ENCODE measurements at regions not wholly inside any gene's neighbourhood (a gene's known extent, or its start where the extent isn't known, plus 50 kb on each side); places are given as distances from the start of the nearest gene placed in this dataset.

DNA sequence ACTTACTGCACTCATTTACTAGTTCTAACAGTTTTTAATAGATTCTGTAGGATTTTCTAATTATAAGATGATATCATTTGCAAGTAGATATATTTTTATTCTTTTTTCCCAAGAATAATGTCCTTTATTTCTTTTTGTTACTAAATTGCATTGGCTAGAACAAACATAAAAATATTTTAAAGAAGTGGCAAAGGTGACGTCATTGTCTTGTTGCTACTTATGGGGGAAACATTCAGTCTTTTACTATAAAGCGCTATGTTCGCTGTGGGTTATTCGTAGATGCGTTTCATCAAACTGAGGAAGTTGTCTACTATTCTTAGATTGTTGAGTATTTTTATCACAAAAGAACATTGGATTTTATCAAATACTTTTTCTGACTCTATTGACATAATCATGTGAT is 765.2 kb upstream of the POU3F3 start:
- intact Hi-C loops (cut with micrococcal nuclease) = no loop called here

DNA sequence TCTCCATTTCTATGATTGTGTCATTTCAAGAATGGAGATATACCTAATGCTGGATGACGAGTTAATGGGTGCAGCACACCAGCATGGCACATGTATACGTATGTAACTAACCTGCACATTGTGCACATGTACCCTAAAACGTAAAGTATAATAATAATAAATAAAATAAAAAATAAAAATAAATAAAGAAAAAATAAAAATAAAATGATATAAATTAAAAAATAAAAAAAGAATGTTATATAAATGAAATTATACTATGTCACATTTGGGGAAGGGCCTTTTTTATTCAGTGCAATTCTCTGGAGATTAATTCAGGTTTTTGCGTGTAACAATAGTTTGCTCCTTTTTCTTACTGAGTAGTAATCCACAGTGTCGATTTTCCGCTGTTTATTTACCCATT is 763.5 kb upstream of the POU3F3 start:
- DNase-seq (no peak), ATAC-seq (no peak)
- intact Hi-C loops (cut with micrococcal nuclease) = no loop called here

More for the DNA sequence above, 765.2 kb upstream of the POU3F3 start:
- no peak for DNase-seq
- ATAC-seq = no peak

DNA sequence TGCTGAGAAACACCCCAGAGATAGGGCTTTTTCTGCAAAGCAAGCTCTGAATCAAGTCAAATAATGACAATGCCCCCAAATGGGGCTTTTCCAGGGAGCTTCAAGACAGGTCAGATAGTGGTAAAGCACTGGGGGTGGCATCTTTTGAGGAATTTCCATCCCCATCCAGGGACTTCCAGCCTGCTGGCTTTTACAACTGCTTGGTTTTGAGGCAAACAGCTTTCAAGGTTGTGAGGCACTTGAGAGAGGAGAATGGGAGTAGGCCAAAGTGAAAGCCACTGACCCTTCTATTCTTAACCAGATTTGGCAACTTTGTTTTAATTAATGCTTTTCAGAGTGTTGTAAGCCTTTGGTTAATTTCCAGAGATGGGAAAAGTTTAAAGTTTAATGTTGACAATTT is 762.0 kb upstream of the POU3F3 start:
- DNase-seq (no peak), ATAC-seq (no peak)
- intact Hi-C loops (cut with micrococcal nuclease) = no loop called here

DNA sequence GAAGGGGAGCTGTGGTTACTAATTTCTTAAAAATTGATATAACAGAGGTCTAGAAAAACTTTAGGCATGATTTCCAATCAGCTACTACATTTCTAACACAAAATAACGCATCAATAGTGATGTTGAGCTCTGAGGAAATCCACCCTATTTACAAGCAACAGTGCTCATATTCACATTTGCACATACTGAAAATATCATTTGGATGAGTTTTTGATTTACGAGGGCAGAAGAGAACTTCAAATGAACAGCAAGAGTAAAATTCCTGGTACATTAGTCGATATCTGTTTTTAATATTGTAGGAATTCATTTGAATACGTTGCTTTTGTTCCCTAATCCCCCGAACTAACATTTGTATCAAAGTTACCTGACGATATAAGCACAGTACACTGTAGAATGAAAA is 761.0 kb upstream of the POU3F3 start:
- intact Hi-C loops (cut with micrococcal nuclease) = no loop called here
- ATAC-seq (no peak), DNase-seq (no peak)

DNA sequence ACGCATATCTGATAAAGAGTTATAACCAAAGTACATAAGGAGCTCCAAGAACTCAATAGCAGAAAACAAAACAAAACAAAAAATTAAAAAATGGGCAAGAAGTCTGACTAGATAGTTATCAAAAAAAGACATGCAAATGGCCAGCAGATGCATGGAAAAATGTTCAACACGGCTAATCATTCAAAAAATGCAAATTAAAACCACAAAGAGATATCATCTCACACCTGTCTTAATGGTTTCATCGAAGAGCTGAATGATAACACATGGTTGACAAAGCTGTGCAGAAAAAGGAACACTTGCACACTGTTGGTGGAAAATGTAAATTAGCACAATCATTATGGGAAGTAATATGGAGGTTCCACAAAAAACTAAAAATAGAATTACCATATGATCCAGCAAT is 751.3 kb upstream of the POU3F3 start:
- DNase-seq (no peak), ATAC-seq (no peak)
- intact Hi-C loops (cut with micrococcal nuclease) = no loop called here

DNA sequence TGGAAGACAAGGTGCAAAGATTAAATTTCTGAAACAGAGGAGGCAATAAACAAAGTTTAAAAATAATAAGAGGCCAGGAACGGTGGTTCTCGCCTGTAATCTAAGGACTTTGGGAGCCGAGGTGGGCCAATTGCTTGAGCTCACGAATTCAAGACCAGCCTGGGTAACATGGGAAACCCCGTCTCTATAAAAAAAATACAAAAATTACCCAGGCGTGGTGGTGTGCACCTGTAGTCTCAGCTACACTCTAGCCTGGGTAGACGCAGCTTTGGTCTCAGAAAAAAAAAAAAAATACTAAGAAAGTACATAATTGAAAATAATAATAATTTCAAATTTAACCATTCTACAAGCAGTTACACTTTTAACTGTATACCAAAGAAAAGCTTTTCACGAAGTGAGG is 744.6 kb upstream of the POU3F3 start:
- DNase-seq (no peak), ATAC-seq (no peak)
- intact Hi-C loops (cut with micrococcal nuclease) = no loop called here

DNA sequence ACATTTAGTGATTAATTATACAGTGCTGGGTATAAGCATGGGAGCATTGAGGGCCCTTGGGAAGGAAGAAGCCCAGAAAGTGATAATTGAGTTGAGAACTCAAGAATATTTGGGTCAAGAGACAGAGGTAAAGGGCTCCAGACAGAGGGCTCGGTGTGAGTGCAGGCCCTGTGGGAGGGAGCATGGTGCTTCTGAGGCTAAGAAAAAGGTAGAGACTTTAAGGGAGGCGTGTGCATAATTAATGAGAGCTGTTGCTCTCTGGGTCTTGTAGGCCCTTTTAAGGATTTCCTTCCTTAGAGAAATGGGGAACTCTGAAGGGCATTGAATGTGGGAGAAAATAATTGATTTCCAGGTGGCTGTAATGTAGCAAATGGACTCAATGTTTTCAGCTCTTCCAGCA is 735.0 kb upstream of the POU3F3 start:
- DNase-seq (no peak), ATAC-seq (no peak)
- intact Hi-C loops (cut with micrococcal nuclease) = no loop called here

DNA sequence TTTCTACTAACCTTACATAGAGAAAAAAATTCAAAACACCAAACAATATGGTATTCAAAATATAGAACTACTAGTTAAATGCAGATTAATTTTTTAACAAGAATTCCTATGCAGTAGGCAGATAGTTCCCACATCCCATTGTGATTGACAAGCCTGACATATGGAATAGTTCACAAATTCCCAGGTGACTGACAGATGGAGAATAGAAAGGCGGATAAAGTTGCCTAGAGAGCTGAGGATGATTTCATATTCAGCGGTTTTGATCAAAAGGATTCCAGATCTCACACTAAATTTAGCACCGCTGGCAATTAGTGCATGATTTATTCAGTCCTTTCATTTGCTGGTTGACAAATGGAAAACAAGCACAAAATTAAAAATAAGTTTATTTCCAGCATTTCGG is 733.7 kb upstream of the POU3F3 start:
- intact Hi-C loops (cut with micrococcal nuclease) = no loop called here
- DNase-seq (no peak), ATAC-seq (no peak)

DNA sequence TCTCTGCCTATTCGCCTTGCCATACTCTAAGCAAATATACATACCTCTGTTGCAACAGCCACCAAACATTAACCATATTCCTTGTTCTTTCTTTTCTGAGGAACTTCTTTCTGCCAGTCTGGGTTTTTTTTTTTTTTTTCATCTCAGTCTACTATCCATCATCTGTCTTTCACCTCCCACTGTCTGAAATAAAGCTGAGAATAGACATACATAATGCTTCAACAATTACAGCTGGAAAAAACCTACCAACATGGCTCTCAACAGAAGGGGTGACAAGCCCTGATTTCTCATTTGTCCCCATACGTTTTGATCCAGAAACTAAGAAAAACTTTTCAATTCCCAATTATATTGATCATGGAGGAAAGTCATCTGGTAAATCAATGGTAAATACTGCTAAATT is 728.8 kb upstream of the POU3F3 start:
- ATAC-seq (no peak), DNase-seq (no peak)
- intact Hi-C loops (cut with micrococcal nuclease) = no loop called here

DNA sequence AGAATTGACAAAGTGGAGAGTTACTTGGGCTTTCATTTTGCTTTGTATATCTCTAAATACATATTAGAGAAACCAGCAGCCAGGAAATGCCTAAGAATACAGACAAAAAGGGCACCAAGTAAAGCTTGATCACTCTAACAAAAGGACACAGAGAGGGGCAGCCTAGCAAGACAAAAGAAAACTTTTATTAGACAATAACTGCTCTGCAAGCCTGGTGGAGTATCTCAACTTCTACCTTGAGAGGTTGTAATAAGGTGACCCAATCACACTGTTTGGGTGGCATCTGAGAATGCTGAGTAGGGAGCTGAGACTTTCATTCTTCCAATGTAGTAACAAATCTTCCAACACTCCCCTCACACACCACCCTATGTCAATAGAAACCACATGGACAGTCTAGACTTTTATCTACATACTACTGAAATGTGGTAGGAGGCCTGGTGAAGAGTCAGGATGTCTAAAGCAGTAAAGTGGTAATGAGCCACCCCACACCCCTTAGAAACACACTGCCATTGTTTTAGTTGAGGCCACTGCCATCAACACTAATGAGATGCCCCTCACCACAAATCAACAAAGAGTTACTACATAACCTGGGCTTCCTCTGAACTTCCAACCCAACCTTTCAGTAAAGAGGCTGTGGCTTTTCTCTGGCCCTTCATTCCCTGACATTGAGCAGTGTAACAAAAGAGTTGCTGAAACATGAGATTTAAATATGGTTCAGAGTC is 726.7 kb upstream of the POU3F3 start:
- ATAC-seq (no peak), DNase-seq (no peak)
- intact Hi-C loops (cut with micrococcal nuclease) = no loop called here

DNA sequence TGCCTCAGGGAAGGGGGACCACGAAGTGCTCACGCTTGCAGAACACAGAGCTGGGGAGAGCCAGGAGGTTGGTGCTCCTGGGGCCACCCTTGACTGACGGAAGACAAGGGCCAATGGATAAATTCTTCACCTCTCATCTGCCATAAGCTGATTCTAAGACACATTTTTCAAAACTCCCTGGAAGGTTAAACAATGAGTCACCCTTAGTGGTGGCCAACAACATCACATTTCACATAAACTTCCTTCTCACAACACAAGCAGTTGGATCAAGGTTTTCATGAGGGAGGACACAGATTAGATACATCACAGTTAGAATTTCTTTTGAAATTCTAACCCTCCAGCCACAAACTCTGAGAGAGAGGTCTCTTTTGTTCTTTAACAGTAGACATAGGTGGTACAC is 713.6 kb upstream of the POU3F3 start:
- intact Hi-C loops (cut with micrococcal nuclease) = no loop called here
- ATAC-seq = no peak

DNA sequence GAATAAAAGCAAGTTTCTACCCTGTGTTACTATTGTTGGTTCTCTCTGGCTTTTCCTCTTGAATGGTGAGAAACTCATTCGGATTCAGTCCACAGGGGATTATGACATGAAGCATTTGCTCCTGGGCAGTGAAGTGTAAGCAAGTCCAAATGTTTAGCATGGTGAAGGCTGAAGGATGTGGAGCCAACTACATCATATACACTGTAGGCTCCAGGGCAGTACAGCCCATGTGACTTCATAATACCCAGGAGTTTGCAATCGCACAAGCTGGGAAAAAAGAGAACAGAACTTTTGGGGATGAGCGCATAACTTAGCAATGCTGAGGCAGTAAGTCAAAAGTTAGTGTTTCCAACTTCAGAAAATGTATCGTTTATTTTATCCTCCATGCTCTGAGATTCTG is 695.7 kb upstream of the POU3F3 start:
- ATAC-seq (no peak), DNase-seq (no peak)
- intact Hi-C loops (cut with micrococcal nuclease) = no loop called here

More for the DNA sequence above, 713.6 kb upstream of the POU3F3 start:
- DNase-seq = no peak

DNA sequence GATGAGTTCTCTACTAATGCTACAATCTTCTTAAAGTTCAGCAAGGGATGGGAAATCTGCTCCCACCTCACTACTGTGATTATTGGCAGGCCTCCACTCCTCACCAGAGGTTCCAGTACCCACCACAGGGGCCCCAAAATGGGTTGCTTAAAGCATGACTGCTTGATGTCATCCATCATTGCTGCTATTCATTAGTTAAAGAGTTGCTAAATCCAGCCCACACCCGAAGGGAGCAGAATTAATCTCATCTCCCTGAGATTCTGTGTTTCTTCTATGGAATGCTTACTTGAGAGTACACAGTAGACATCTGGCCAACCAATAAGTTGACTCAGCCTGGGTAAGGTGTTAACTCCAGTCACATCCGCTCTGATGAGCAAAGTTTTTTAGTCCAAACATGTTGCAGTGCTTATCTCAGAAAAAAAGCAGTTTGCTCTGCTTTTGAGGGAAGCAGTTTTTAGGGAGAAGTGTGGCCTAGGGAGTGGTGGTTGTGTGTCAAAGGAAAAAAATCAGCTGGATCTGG is 690.2 kb upstream of the POU3F3 start:
- no peak for DNase-seq
- intact Hi-C loops (cut with micrococcal nuclease) = no loop called here

DNA sequence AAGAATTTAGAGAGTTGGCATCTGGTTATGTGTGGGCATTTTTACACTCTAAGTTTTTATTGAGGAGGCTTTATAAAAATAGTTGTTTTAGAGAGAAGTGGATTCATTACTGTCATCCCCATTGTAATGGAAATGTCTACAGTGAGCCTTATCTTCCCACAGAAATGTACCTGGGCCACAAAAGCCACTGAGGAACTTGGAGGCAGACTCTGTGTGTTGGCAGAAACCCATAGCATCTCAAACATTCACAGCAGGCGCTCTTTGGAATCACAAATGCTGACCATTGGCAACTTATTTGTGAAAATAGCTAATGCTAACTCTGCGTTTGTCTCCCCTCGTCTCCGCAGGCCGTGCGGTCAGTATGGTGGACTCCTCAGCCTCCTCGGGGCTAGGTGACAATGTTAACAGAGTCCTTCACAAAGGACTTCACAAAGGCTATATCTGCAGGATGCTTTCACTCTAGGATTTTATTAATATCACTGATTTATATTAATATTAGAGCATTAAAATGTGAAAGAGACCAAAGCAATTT is 689.1 kb upstream of the POU3F3 start:
- no peak for DNase-seq
- intact Hi-C loops (cut with micrococcal nuclease) = no loop called here
- no peak for ATAC-seq

More for the DNA sequence above, 690.2 kb upstream of the POU3F3 start:
- no peak for ATAC-seq

DNA sequence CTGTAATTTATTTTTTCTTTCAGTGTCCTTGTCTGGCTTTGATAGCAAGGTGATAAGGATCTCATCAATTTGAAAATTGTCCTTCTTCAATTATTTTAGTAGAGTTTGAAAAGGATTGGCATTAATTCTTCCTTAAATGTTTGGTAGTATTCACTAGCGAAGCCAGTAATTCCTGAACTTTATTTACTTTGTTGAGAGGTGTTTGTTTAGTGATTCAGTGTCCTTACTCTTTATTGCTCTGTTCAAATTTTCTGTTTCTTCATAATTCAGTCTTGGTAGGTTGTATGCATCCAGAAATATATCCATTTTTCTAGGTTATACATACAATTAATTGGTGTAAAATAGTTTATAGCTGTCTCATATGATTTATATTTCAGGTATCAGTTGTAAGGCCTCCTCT is 676.7 kb upstream of the POU3F3 start:
- DNase-seq (no peak), ATAC-seq (no peak)
- intact Hi-C loops (cut with micrococcal nuclease) = no loop called here

DNA sequence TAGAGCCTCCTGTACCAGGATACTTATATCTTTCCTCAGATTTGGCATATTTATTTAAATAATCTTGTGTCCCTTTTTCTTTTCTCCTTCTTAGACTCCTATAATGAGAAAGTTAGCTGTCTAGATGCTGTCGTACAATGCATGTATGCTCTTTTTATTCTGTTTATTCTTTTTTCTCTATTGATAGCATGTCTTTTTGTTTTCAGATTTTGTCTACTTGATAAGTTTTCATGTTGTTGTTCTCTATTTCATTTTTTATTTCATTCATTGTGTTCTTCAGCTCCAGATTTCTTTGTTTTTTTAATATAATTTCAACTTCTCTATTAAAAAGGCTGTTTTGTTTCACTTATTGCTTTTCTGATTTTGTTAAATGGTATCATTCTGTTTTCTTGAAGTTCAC is 674.3 kb upstream of the POU3F3 start:
- intact Hi-C loops (cut with micrococcal nuclease) = no loop called here
- ATAC-seq (no peak), DNase-seq (no peak)

DNA sequence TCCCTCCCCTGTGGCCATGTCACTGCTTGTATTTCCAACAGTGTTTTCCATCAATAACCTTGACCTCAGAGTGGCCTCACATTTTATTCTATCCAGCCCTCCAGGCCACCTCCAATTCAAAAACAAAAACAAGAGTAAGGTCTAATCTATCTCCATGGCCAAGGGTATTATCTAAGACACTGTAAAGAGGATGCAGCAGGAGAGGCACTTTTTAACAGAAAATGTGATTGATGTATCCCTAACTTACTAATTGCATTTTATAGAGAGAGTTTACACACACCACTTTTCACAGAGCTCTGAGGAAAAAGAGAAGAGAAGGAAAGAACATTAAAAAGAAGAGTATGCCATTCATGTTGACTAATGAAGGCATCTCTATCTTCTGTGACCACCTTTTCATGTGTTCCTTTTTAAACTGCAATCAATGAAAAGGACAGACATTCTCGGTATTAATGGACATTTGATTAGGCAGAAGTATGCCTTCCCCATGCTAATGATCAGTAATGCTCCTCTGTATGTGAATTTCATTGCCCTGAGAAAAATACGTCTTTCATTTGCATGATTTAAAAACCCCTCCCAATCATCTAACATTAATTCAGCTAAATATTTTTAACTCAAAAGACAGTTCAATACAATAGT is 653.3 kb upstream of the POU3F3 start:
- DNase-seq = no peak
- intact Hi-C loops (cut with micrococcal nuclease) = no loop called here
- no peak for ATAC-seq

DNA sequence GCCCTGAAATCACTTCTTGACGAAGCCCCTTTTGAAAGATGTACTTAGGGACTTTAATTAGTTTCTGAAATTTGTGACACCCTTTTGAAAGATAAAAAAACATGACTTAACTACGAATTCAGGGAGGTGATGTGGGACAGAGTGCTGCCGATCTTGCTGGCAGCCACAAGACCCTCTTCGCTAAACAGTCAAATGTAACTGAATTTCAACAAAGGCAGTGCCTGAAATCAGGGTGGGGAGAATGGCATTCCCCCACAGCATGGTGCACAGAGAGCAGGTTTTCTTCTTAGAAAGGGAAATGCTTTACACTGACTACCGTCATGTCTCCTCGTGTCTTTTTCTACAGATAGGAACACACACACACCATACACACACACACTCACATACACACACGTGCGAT is 640.2 kb upstream of the POU3F3 start:
- DNase-seq = no peak
- no peak for ATAC-seq
- intact Hi-C loops (cut with micrococcal nuclease) = no loop called here

DNA sequence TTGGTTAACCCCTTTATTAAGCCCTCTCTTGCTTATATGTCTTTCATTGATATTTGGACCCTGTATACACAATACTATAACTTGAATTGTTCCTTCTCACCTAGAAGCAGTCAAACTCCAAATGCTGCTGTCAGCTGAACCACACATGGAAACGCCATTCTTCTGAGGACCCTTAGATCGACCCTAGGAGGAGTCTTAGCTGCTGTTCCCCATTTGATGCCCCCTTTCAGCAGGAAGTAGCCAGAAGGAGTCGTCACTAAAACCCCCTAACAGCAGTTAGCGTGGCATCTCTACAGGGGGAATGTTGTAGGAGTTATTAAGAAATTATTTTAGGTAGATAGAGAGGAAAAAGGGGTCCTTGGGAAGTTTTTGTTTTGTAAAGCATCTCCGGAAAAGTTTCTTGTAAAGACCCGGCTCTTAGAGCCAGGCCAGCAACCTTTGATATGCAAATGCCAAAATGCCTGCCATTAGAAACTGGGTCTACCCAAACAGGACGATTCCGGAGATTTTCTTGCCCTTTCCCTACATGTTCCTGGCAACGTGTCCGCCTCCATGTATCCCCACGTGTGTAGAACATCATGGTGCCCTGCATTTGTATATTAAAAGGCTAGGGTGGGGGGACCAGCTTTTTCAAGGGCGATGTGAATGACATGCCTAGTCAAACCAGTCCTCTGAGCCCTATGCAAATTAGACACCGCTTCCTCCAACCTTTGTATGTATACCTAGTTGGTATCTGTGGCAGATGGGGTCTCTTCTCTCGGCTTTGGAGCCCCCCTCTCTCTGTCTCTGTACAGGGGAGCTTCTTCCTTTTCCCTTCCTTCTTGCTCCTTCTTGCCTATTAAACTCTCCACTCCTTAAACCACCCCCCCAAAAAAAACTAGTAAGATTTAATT is 638.4 kb upstream of the POU3F3 start:
- ATAC-seq (no peak), DNase-seq (no peak)
- intact Hi-C loops (cut with micrococcal nuclease) = no loop called here

DNA sequence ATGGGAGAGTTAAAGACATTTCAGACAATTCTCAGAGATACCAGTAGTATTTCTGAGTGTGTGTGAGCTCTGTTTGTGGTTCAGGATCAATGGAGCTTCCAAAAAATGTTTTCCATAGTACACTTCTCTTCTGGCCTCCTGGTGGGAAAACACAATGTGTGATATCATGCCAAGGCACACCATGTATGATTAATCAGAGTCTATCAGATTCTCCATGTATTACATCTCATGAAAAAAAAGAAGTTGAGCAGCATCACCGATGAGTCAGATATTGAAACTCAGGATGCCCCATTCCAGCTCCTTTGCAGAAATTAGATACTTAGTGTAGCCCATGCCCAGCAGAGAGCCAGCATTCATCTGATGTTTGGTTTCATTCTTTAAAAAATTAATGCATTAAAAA is 620.3 kb upstream of the POU3F3 start:
- no peak for DNase-seq
- intact Hi-C loops (cut with micrococcal nuclease) = no loop called here

More for the DNA sequence above, 620.3 kb upstream of the POU3F3 start:
- no peak for ATAC-seq

All from left ventricle myocardium superior (tissue), 1 donor.